ENCODE measurements at regions not wholly inside any gene's neighbourhood (a gene's known extent, or its start where the extent isn't known, plus 50 kb on each side); places are given as distances from the start of the nearest gene placed in this dataset.

GRCh38 chr3:23752126-23752525 is 53.6 kb upstream of the UBE2E1 start:
- no peak overlapping the region for H3K4me3 ChIP-seq (ENCODE audit: low read length)
- H3K9me3 ChIP-seq (ENCODE audit: control insufficient read depth, insufficient read depth, low read length), result no peaks in the 10 kb centered on the region
- H4K20me1 ChIP-seq (ENCODE audit: control insufficient read depth, insufficient read depth, low read depth, low read length), result no peaks in the 10 kb centered on the region
- H3F3A ChIP-seq (ENCODE audit: control insufficient read depth, insufficient read depth), result no peaks in the 10 kb centered on the region
- H3K4me1 ChIP-seq (ENCODE audit: control insufficient read depth, low read length), result no peaks in the 10 kb centered on the region
- no peaks in the 10 kb centered on the region for H3K79me2 ChIP-seq (ENCODE audit: control insufficient read depth, low read length)
- H3K36me3 ChIP-seq (ENCODE audit: control insufficient read depth, low read length), result no peaks in the 10 kb centered on the region
- H3K27ac ChIP-seq (ENCODE audit: low read depth, low read length), result no peak overlapping the region
- H3K9me2 ChIP-seq (replicated peaks; ENCODE audit: control insufficient read depth, low read length), result no peaks in the 10 kb centered on the region
- H3K4me2 ChIP-seq (ENCODE audit: low read length), result no peak overlapping the region
- TF ChIP-seq EZH2phosphoT487 (IDR thresholded peaks at IDR 0.05; ENCODE audit: borderline replicate concordance, low read length), result no peak
- TF ChIP-seq, protein P1, sequence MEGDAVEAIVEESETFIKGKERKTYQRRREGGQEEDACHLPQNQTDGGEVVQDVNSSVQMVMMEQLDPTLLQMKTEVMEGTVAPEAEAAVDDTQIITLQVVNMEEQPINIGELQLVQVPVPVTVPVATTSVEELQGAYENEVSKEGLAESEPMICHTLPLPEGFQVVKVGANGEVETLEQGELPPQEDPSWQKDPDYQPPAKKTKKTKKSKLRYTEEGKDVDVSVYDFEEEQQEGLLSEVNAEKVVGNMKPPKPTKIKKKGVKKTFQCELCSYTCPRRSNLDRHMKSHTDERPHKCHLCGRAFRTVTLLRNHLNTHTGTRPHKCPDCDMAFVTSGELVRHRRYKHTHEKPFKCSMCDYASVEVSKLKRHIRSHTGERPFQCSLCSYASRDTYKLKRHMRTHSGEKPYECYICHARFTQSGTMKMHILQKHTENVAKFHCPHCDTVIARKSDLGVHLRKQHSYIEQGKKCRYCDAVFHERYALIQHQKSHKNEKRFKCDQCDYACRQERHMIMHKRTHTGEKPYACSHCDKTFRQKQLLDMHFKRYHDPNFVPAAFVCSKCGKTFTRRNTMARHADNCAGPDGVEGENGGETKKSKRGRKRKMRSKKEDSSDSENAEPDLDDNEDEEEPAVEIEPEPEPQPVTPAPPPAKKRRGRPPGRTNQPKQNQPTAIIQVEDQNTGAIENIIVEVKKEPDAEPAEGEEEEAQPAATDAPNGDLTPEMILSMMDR (IDR thresholded peaks at IDR 0.05; ENCODE audit: low read depth, low read length, poor library complexity, severe bottlenecking), result no peak
- no peaks in the 10 kb centered on the region for H3K27me3 ChIP-seq (ENCODE audit: control insufficient read depth, low read length)

GRCh38 chr3:23754215-23754614 is 51.5 kb upstream of the UBE2E1 start:
- H3K27ac ChIP-seq (ENCODE audit: low read depth, low read length), result no peak overlapping the region
- no peaks in the 10 kb centered on the region for H4K20me1 ChIP-seq (ENCODE audit: control insufficient read depth, insufficient read depth, low read depth, low read length)
- no peak overlapping the region for H3K4me3 ChIP-seq (ENCODE audit: low read length)
- no peaks in the 10 kb centered on the region for H3K27me3 ChIP-seq (ENCODE audit: control insufficient read depth, low read length)
- H3K79me2 ChIP-seq (ENCODE audit: control insufficient read depth, low read length), result no peaks in the 10 kb centered on the region
- no peaks in the 10 kb centered on the region for H3K9me3 ChIP-seq (ENCODE audit: control insufficient read depth, insufficient read depth, low read length)
- H3K4me1 ChIP-seq (ENCODE audit: control insufficient read depth, low read length), result no peaks in the 10 kb centered on the region
- no peaks in the 10 kb centered on the region for H3K9me2 ChIP-seq (replicated peaks; ENCODE audit: control insufficient read depth, low read length)
- no peaks in the 10 kb centered on the region for H3K36me3 ChIP-seq (ENCODE audit: control insufficient read depth, low read length)
- TF ChIP-seq, protein P1 (IDR thresholded peaks at IDR 0.05; ENCODE audit: low read depth, low read length, poor library complexity, severe bottlenecking), result no peak
- no peak for TF ChIP-seq EZH2phosphoT487 (IDR thresholded peaks at IDR 0.05; ENCODE audit: borderline replicate concordance, low read length)
- no peak overlapping the region for H3K4me2 ChIP-seq (ENCODE audit: low read length)
- H3F3A ChIP-seq (ENCODE audit: control insufficient read depth, insufficient read depth), result no peaks in the 10 kb centered on the region
